ENCODE measurements at regions not wholly inside any gene's neighbourhood (a gene's known extent, or its start where the extent isn't known, plus 50 kb on each side); places are given as distances from the start of the nearest gene placed in this dataset.
"Not testable (repeated sequence)": the region's sequence is repeated elsewhere in the genome, so short reads cannot be mapped to it uniquely, and the experiment has no call there.

- no peak overlapping the region for H3K4me3 ChIP-seq (ENCODE audit: low read depth in 1 of 3, low read length in 3 of 3)
- WGBS, 3 donors, result 44 to 49% (median 45%) methylated on average over 7 of the region's 7 CpGs
- H3K27me3 ChIP-seq (ENCODE audit: control insufficient read depth in 3 of 3, insufficient read depth in 3 of 3, low read length in 3 of 3), result no peaks in the 10 kb centered on the region
- H3K9me3 ChIP-seq (ENCODE audit: control insufficient read depth in 2 of 2, insufficient read depth in 1 of 2, low read depth in 1 of 2, low read length in 1 of 2), result peaks cover 0 to 4% of the 10 kb centered on the region in 2 donors
- H3K36me3 ChIP-seq (ENCODE audit: control insufficient read depth in 3 of 3, insufficient read depth in 2 of 3, low read depth in 1 of 3, low read length in 3 of 3), result no peaks in the 10 kb centered on the region
- H3K27ac ChIP-seq (ENCODE audit: low read depth in 1 of 3, low read length in 2 of 3), result no peak overlapping the region
- no peaks in the 10 kb centered on the region for H3K4me1 ChIP-seq (ENCODE audit: control insufficient read depth in 3 of 3, insufficient read depth in 2 of 3, low read depth in 1 of 3, low read length in 2 of 3)
- DNase-seq, result peak in 1 of 2 donors; percentile 6
- FAIRE-seq, result no peak
Measured at GRCh38 chr2:239644011-239644410, 243.2 kb upstream of the HDAC4 start.

GRCh38 chr2:239642406-239643004, 241.7 kb upstream of the HDAC4 start:
- H3K36me3 ChIP-seq (ENCODE audit: control insufficient read depth in 3 of 3, insufficient read depth in 2 of 3, low read depth in 1 of 3, low read length in 3 of 3), result no peaks in the 10 kb centered on the region
- H3K27ac ChIP-seq (ENCODE audit: low read depth in 1 of 3, low read length in 2 of 3), result no peak overlapping the region
- FAIRE-seq (no peak), DNase-seq (no peak)
- H3K4me3 ChIP-seq (ENCODE audit: low read depth in 1 of 3, low read length in 3 of 3), result no peak overlapping the region
- no peaks in the 10 kb centered on the region for H3K4me1 ChIP-seq (ENCODE audit: control insufficient read depth in 3 of 3, insufficient read depth in 2 of 3, low read depth in 1 of 3, low read length in 2 of 3)
- no peaks in the 10 kb centered on the region for H3K27me3 ChIP-seq (ENCODE audit: control insufficient read depth in 3 of 3, insufficient read depth in 3 of 3, low read length in 3 of 3)
- WGBS, 3 donors, result 82 to 95% (median 83%) methylated on average over 3 of the region's 3 CpGs
- no peaks in the 10 kb centered on the region for H3K9me3 ChIP-seq (ENCODE audit: control insufficient read depth in 2 of 2, insufficient read depth in 1 of 2, low read depth in 1 of 2, low read length in 1 of 2)

- not testable (repeated sequence) for H3K4me3 ChIP-seq (ENCODE audit: low read depth in 1 of 3, low read length in 3 of 3); DNase-seq; H3K36me3 ChIP-seq (ENCODE audit: control insufficient read depth in 3 of 3, insufficient read depth in 2 of 3, low read depth in 1 of 3, low read length in 3 of 3); H3K27me3 ChIP-seq (ENCODE audit: control insufficient read depth in 3 of 3, insufficient read depth in 3 of 3, low read length in 3 of 3); H3K4me1 ChIP-seq (ENCODE audit: control insufficient read depth in 3 of 3, insufficient read depth in 2 of 3, low read depth in 1 of 3, low read length in 2 of 3); H3K27ac ChIP-seq (ENCODE audit: low read depth in 1 of 3, low read length in 2 of 3); H3K9me3 ChIP-seq (ENCODE audit: control insufficient read depth in 2 of 2, insufficient read depth in 1 of 2, low read depth in 1 of 2, low read length in 1 of 2); FAIRE-seq
- 60 to 78% (median 76%) methylated on average over 11 of the region's 11 CpGs for WGBS, 3 donors
Measured at GRCh38 chr2:239641904-239642303, 241.1 kb upstream of the HDAC4 start.

- 85 to 88% (median 87%) methylated on average over 16 of the region's 16 CpGs for WGBS, 3 donors
- FAIRE-seq, result no peak
- H3K9me3 ChIP-seq (ENCODE audit: control insufficient read depth in 2 of 2, insufficient read depth in 1 of 2, low read depth in 1 of 2, low read length in 1 of 2), result peaks cover 0 to 5% of the 10 kb centered on the region in 2 donors
Measured at GRCh38 chr2:239640676-239641578, 240.1 kb upstream of the HDAC4 start.

GRCh38 chr2:239640210-239640609, 239.4 kb upstream of the HDAC4 start:
- no peak overlapping the region for H3K27ac ChIP-seq (ENCODE audit: low read depth in 1 of 3, low read length in 2 of 3)
- WGBS, 3 donors, result 69 to 85% (median 73%) methylated on average over 5 of the region's 5 CpGs
- H3K36me3 ChIP-seq (ENCODE audit: control insufficient read depth in 3 of 3, insufficient read depth in 2 of 3, low read depth in 1 of 3, low read length in 3 of 3), result no peaks in the 10 kb centered on the region
- H3K4me1 ChIP-seq (ENCODE audit: control insufficient read depth in 3 of 3, insufficient read depth in 2 of 3, low read depth in 1 of 3, low read length in 2 of 3), result no peaks in the 10 kb centered on the region
- no peak overlapping the region for H3K4me3 ChIP-seq (ENCODE audit: low read depth in 1 of 3, low read length in 3 of 3)
- peaks cover 0 to 5% of the 10 kb centered on the region in 2 donors for H3K9me3 ChIP-seq (ENCODE audit: control insufficient read depth in 2 of 2, insufficient read depth in 1 of 2, low read depth in 1 of 2, low read length in 1 of 2)
- H3K27me3 ChIP-seq (ENCODE audit: control insufficient read depth in 3 of 3, insufficient read depth in 3 of 3, low read length in 3 of 3), result no peaks in the 10 kb centered on the region
- FAIRE-seq, result no peak
- DNase-seq, result no peak

More at GRCh38 chr2:239640676-239641578, 240.1 kb upstream of the HDAC4 start:
- Histone ChIP-seq H3K4me1 (ENCODE audit: control insufficient read depth in 3 of 3, insufficient read depth in 2 of 3, low read depth in 1 of 3, low read length in 2 of 3) (no peaks in the 10 kb centered on the region), H3K4me3 (ENCODE audit: low read depth in 1 of 3, low read length in 3 of 3) (no peak overlapping the region), H3K27me3 (ENCODE audit: control insufficient read depth in 3 of 3, insufficient read depth in 3 of 3, low read length in 3 of 3) (no peaks in the 10 kb centered on the region), H3K36me3 (ENCODE audit: control insufficient read depth in 3 of 3, insufficient read depth in 2 of 3, low read depth in 1 of 3, low read length in 3 of 3) (no peaks in the 10 kb centered on the region), H3K27ac (ENCODE audit: low read depth in 1 of 3, low read length in 2 of 3) (no peak overlapping the region)
- DNase-seq, result no peak

- Histone ChIP-seq H3K36me3 (ENCODE audit: control insufficient read depth in 3 of 3, insufficient read depth in 2 of 3, low read depth in 1 of 3, low read length in 3 of 3) (no peaks in the 10 kb centered on the region), H3K27ac (ENCODE audit: low read depth in 1 of 3, low read length in 2 of 3) (no peak overlapping the region), H3K4me3 (ENCODE audit: low read depth in 1 of 3, low read length in 3 of 3) (no peak overlapping the region), H3K4me1 (ENCODE audit: control insufficient read depth in 3 of 3, insufficient read depth in 2 of 3, low read depth in 1 of 3, low read length in 2 of 3) (no peaks in the 10 kb centered on the region), H3K27me3 (ENCODE audit: control insufficient read depth in 3 of 3, insufficient read depth in 3 of 3, low read length in 3 of 3) (no peaks in the 10 kb centered on the region), H3K9me3 (ENCODE audit: control insufficient read depth in 2 of 2, insufficient read depth in 1 of 2, low read depth in 1 of 2, low read length in 1 of 2) (peaks cover 0 to 10% of the 10 kb centered on the region in 2 donors)
- no peak for DNase-seq
- FAIRE-seq, result no peak
- 64 to 80% (median 67%) methylated on average over 5 of the region's 5 CpGs for WGBS, 3 donors
Measured at GRCh38 chr2:239639421-239640185, 238.8 kb upstream of the HDAC4 start.

- whole genome bisulfite sequencing, 3 donors, result 54 to 83% (median 60%) methylated on average over 4 of the region's 4 CpGs
Measured at GRCh38 chr2:239638376-239638775, 237.6 kb upstream of the HDAC4 start.

GRCh38 chr2:239636808-239637207, 236.0 kb upstream of the HDAC4 start:
- WGBS, 3 donors, result 71 to 82% (median 82%) methylated on average over 3 of the region's 3 CpGs
- H3K4me1 ChIP-seq (ENCODE audit: control insufficient read depth in 3 of 3, insufficient read depth in 2 of 3, low read depth in 1 of 3, low read length in 2 of 3), result no peaks in the 10 kb centered on the region
- no peak for DNase-seq
- H3K27ac ChIP-seq (ENCODE audit: low read depth in 1 of 3, low read length in 2 of 3), result no peak overlapping the region
- FAIRE-seq, result no peak
- no peaks in the 10 kb centered on the region for H3K36me3 ChIP-seq (ENCODE audit: control insufficient read depth in 3 of 3, insufficient read depth in 2 of 3, low read depth in 1 of 3, low read length in 3 of 3)
- no peak overlapping the region for H3K4me3 ChIP-seq (ENCODE audit: low read depth in 1 of 3, low read length in 3 of 3)
- H3K27me3 ChIP-seq (ENCODE audit: control insufficient read depth in 3 of 3, insufficient read depth in 3 of 3, low read length in 3 of 3), result no peaks in the 10 kb centered on the region
- H3K9me3 ChIP-seq (ENCODE audit: control insufficient read depth in 2 of 2, insufficient read depth in 1 of 2, low read depth in 1 of 2, low read length in 1 of 2), result peaks cover 0 to 10% of the 10 kb centered on the region in 2 donors

More at GRCh38 chr2:239638376-239638775, 237.6 kb upstream of the HDAC4 start:
- Histone ChIP-seq H3K36me3 (ENCODE audit: control insufficient read depth in 3 of 3, insufficient read depth in 2 of 3, low read depth in 1 of 3, low read length in 3 of 3) (no peaks in the 10 kb centered on the region), H3K27me3 (ENCODE audit: control insufficient read depth in 3 of 3, insufficient read depth in 3 of 3, low read length in 3 of 3) (no peaks in the 10 kb centered on the region), H3K4me1 (ENCODE audit: control insufficient read depth in 3 of 3, insufficient read depth in 2 of 3, low read depth in 1 of 3, low read length in 2 of 3) (no peaks in the 10 kb centered on the region), H3K4me3 (ENCODE audit: low read depth in 1 of 3, low read length in 3 of 3) (no peak overlapping the region), H3K27ac (ENCODE audit: low read depth in 1 of 3, low read length in 2 of 3) (no peak overlapping the region), H3K9me3 (ENCODE audit: control insufficient read depth in 2 of 2, insufficient read depth in 1 of 2, low read depth in 1 of 2, low read length in 1 of 2) (peaks cover 0 to 10% of the 10 kb centered on the region in 2 donors)
- DNase-seq (no peak), FAIRE-seq (no peak)

Measured in small intestine (tissue), 7 donors.